ENCODE measurements at regions not wholly inside any gene's neighbourhood (a gene's known extent, or its start where the extent isn't known, plus 50 kb on each side); places are given as distances from the start of the nearest gene placed in this dataset.
"Not testable (repeated sequence)": the region's sequence is repeated elsewhere in the genome, so short reads cannot be mapped to it uniquely, and the experiment has no call there.

- DNase-seq (ENCODE audit: low spot score): not testable (repeated sequence)
Measured at GRCh38 chr1:146710838-146711521, 227.1 kb upstream of the NBPF12 start.

- not testable (repeated sequence) for DNase-seq (ENCODE audit: low spot score)
Measured at GRCh38 chr1:146709302-146709701, 228.8 kb upstream of the NBPF12 start.

- not testable (repeated sequence) for DNase-seq (ENCODE audit: low spot score)
Measured at GRCh38 chr1:146704162-146704724, 233.9 kb upstream of the NBPF12 start.

GRCh38 chr1:146701320-146701719, 236.8 kb upstream of the NBPF12 start:
- not testable (repeated sequence) for DNase-seq (ENCODE audit: low spot score)

GRCh38 chr1:146695388-146695787, 242.7 kb upstream of the NBPF12 start:
- DNase-seq (ENCODE audit: low spot score): not testable (repeated sequence)

- DNase-seq (ENCODE audit: low spot score): not testable (repeated sequence)
Measured at GRCh38 chr1:146691798-146692197, 246.3 kb upstream of the NBPF12 start.

- not testable (repeated sequence) for DNase-seq (ENCODE audit: low spot score)
Measured at GRCh38 chr1:146688893-146689292, 249.2 kb upstream of the NBPF12 start.

- DNase-seq (ENCODE audit: low spot score): not testable (repeated sequence)
Measured at GRCh38 chr1:146686777-146687366, 251.3 kb upstream of the NBPF12 start.

- not testable (repeated sequence) for DNase-seq (ENCODE audit: low spot score)
Measured at GRCh38 chr1:146683126-146683429, 255.0 kb upstream of the NBPF12 start.

- DNase-seq (ENCODE audit: low spot score): not testable (repeated sequence)
Measured at GRCh38 chr1:146682227-146683125, 255.6 kb upstream of the NBPF12 start.

- DNase-seq (ENCODE audit: low spot score): not testable (repeated sequence)
Measured at GRCh38 chr1:146673729-146674299, 264.3 kb upstream of the NBPF12 start.

GRCh38 chr1:146672608-146673007, 265.5 kb upstream of the NBPF12 start:
- DNase-seq (ENCODE audit: low spot score): not testable (repeated sequence)

- not testable (repeated sequence) for DNase-seq (ENCODE audit: low spot score)
Measured at GRCh38 chr1:146671588-146671987, 266.5 kb upstream of the NBPF12 start.

- DNase-seq (ENCODE audit: low spot score): not testable (repeated sequence)
Measured at GRCh38 chr1:146670832-146671566, 267.1 kb upstream of the NBPF12 start.

GRCh38 chr1:146666275-146666674, 271.8 kb upstream of the NBPF12 start:
- DNase-seq (ENCODE audit: low spot score): not testable (repeated sequence)

- DNase-seq (ENCODE audit: low spot score): not testable (repeated sequence)
Measured at GRCh38 chr1:146660242-146660641, 277.9 kb upstream of the NBPF12 start.

- DNase-seq (ENCODE audit: low spot score): not testable (repeated sequence)
Measured at GRCh38 chr1:146656356-146657060, 281.6 kb upstream of the NBPF12 start.

GRCh38 chr1:146654763-146655162, 283.4 kb upstream of the NBPF12 start:
- DNase-seq (ENCODE audit: low spot score): not testable (repeated sequence)

GRCh38 chr1:146645978-146646604, 292.0 kb upstream of the NBPF12 start:
- not testable (repeated sequence) for DNase-seq (ENCODE audit: low spot score)

GRCh38 chr1:146641534-146641933, 296.6 kb upstream of the NBPF12 start:
- not testable (repeated sequence) for DNase-seq (ENCODE audit: low spot score)

Data from kidney capillary endothelial cell (primary cell).